ENCODE measurements at regions not wholly inside any gene's neighbourhood (a gene's known extent, or its start where the extent isn't known, plus 50 kb on each side); places are given as distances from the start of the nearest gene placed in this dataset.

- no peak for TF ChIP-seq CTCF (IDR thresholded peaks at IDR 0.05; ENCODE audit: low read length)
- no peak for TF ChIP-seq EZH2 (optimal IDR thresholded peaks at IDR 0.05; ENCODE audit: low read depth, low read length)
Observed at GRCh38 chr1:238475712-238476111, 585.0 kb upstream of the ZP4 start.

All from MM.1S (cell line).